Urinary bladder (tissue), 3 donors: ENCODE measurements at regions not wholly inside any gene's neighbourhood (a gene's known extent, or its start where the extent isn't known, plus 50 kb on each side); places are given as distances from the start of the nearest gene placed in this dataset.

Source experiments
- DNase-seq: peaks from one replicate; pipeline ENCODE4 v3.0.0-alpha.2; 2015; ENCODE audit errors: extremely low spot score
- H3K27ac ChIP-seq: one replicate; pipeline ENCODE4 v1.5.1; 2013; ENCODE audit warnings: low read depth, mild to moderate bottlenecking, moderate library complexity
- H3K36me3 ChIP-seq: one replicate; pipeline ENCODE4 v1.6.1; 2013; ENCODE audit warnings: mild to moderate bottlenecking, moderate library complexity; ENCODE audit not compliant: insufficient read depth
- H3K4me1 ChIP-seq: one replicate; pipeline ENCODE4 v1.6.1; 2013; ENCODE audit warnings: mild to moderate bottlenecking, moderate library complexity; ENCODE audit not compliant: insufficient read depth
- H3K4me3 ChIP-seq: one replicate; pipeline ENCODE4 v1.5.1; 2013; ENCODE audit warnings: low read depth, low read length
- WGBS: extraction: QIAGEN DNeasy Blood & Tissue Kit; methylation state at CpG from one replicate; pipeline ENCODE4 v1.1.7; 2013; 5-methylcytosine and 5-hydroxymethylcytosine counted together
- donor health status: healthy with polysubstance abuse.
- donor health status: healthy.

DNA sequence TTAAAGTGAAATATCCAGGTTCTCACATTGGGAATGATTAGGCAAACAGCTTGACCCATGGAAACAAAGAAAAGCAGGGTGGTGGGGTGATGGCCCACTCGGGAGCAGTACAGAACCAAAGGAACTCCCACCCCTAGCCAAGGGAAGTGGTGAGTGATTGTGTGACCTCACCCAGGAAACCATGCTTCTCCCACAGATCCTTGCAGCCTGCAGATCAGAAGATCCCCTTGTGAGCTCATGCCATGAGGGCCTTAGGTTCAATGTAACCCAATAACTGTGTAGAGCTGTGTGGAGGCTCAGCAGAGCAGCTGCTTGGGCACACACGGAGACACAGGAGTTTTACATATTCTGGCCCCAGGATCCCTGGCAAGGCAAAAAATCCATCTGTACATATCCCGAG is 311.8 kb upstream of the DPYD start:
- Histone ChIP-seq H3K27ac (no peak overlapping the region), H3K36me3 (no peaks in the 10 kb centered on the region), H3K4me3 (no peak overlapping the region), H3K4me1 (no peaks in the 10 kb centered on the region)
- no peak for DNase-seq
- WGBS, result 79% methylated on average over 3 of the region's 3 CpGs

DNA sequence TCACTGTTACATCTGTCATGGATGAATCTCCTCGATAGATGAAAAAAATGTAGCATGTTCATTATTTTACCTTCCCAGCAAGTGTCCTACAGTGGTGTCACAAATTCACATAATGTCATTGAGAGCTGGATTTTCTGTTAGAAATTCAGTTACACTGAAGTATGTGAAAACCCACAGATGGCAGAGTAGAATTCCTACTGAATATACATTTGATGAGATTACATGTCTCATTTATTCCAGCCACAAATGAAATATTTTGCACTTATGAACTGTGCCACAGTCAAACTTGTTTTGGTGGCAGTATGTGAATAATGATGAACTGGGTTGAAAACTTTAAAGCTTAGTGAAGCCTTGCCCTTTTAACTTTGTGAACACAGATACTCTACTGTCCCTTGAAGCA is 301.9 kb upstream of the DPYD start:
- Histone ChIP-seq H3K4me3 (no peak overlapping the region), H3K4me1 (no peaks in the 10 kb centered on the region), H3K36me3 (no peaks in the 10 kb centered on the region), H3K27ac (no peak overlapping the region)
- DNase-seq, result no peak
- 93% methylated on average over 1 of the region's 1 CpG for WGBS

DNA sequence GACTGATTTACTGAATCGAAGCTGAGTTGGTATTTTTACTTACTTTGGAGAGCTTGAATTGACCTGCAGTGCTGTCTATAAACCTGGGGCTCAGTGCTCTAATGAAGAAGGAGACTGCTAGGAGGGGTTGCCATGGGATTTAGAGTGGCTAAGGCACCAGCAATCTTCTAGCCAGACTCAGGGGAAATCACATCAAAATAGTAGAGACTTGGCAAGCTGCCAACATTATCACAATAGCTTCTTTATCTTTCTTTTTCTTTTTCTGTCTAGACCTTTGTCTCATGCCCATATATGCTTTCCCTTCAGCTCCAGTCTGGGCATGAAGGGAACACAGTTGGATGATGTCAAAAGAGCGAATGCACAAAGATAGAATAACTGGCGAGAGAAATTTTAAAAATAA is 301.1 kb upstream of the DPYD start:
- no peak overlapping the region for H3K4me3 ChIP-seq
- H3K36me3 ChIP-seq, result no peaks in the 10 kb centered on the region
- 82% methylated on average over 3 of the region's 3 CpGs for WGBS
- DNase-seq, result no peak
- H3K27ac ChIP-seq, result no peak overlapping the region
- H3K4me1 ChIP-seq, result no peaks in the 10 kb centered on the region

- DNase-seq, result no peak
- WGBS, result 70% methylated on average over 2 of the region's 2 CpGs
- no peaks in the 10 kb centered on the region for H3K4me1 ChIP-seq
- H3K4me3 ChIP-seq, result no peak overlapping the region
- no peaks in the 10 kb centered on the region for H3K36me3 ChIP-seq
- no peak overlapping the region for H3K27ac ChIP-seq
These were observed 296.8 kb upstream of the DPYD start for GRCh38 chr1:98217601-98218000.

GRCh38 chr1:98216304-98216703 is 295.5 kb upstream of the DPYD start:
- no peak for DNase-seq
- Histone ChIP-seq H3K27ac (no peak overlapping the region), H3K4me3 (no peak overlapping the region), H3K4me1 (no peaks in the 10 kb centered on the region), H3K36me3 (no peaks in the 10 kb centered on the region)
- WGBS, result 75% methylated on average over 5 of the region's 5 CpGs

GRCh38 chr1:98211271-98211845 is 290.5 kb upstream of the DPYD start:
- Histone ChIP-seq H3K27ac (no peak overlapping the region), H3K4me3 (no peak overlapping the region), H3K4me1 (no peaks in the 10 kb centered on the region), H3K36me3 (no peaks in the 10 kb centered on the region)
- DNase-seq, result no peak
- 81% methylated on average over 2 of the region's 2 CpGs for WGBS

DNA sequence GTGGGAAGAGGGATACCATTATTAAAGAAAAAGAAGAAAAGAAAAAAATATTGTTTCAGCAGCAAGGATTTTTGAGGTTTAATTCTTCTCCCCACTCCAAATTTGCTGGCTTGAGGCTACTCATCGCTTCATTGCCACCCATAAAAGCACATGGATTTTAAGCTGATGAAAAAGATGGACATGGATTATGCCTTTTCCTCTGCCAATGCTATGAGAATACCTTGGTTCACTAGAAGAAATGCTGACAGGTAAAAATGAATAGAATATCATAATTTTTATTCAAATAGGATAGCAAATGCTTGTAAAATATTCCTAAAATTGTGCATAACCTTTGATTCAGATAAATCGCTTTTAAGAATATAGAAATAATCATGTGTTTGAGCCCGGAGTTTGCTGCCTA is 289.7 kb upstream of the DPYD start:
- DNase-seq, result no peak
- H3K36me3 ChIP-seq, result no peaks in the 10 kb centered on the region
- H3K4me3 ChIP-seq, result no peak overlapping the region
- WGBS, result 94% methylated on average over 3 of the region's 3 CpGs
- no peaks in the 10 kb centered on the region for H3K4me1 ChIP-seq
- H3K27ac ChIP-seq, result no peak overlapping the region

DNA sequence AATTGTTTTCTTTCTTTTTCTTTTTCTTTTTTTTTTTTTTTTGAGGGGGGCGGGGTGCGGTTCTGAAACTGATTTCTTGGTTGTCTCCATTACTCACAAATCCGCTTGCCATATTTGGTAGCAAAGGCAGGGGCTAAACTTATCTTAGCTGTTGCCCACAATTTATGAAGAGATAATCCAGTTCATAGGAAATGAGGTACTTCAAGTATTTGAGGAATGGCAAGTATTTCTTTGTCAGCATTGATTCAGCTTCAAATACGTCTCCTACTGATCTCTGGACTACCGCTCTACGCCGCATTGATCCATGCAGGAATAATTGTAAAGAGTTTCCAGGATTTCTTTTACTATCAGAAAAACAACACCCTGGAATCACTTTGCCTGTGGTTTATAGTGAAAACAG is 289.2 kb upstream of the DPYD start:
- Histone ChIP-seq H3K27ac (no peak overlapping the region), H3K36me3 (no peaks in the 10 kb centered on the region), H3K4me3 (no peak overlapping the region), H3K4me1 (no peaks in the 10 kb centered on the region)
- no peak for DNase-seq
- 17% methylated on average over 7 of the region's 7 CpGs for WGBS

GRCh38 chr1:98205291-98206017 is 284.6 kb upstream of the DPYD start:
- Histone ChIP-seq H3K4me3 (no peak overlapping the region), H3K36me3 (no peaks in the 10 kb centered on the region), H3K27ac (no peak overlapping the region), H3K4me1 (no peaks in the 10 kb centered on the region)
- DNase-seq, result no peak
- WGBS, result 67% methylated on average over 1 of the region's 1 CpG

GRCh38 chr1:98203466-98203865 is 282.6 kb upstream of the DPYD start:
- no peaks in the 10 kb centered on the region for H3K36me3 ChIP-seq
- no peaks in the 10 kb centered on the region for H3K4me1 ChIP-seq
- DNase-seq, result no peak
- 26% methylated on average over 2 of the region's 2 CpGs for WGBS
- H3K27ac ChIP-seq, result no peak overlapping the region
- no peak overlapping the region for H3K4me3 ChIP-seq

GRCh38 chr1:98201666-98202081 is 280.8 kb upstream of the DPYD start:
- 18% methylated on average over 4 of the region's 4 CpGs for WGBS
- Histone ChIP-seq H3K36me3 (no peaks in the 10 kb centered on the region), H3K27ac (no peak overlapping the region), H3K4me3 (no peak overlapping the region), H3K4me1 (no peaks in the 10 kb centered on the region)
- DNase-seq, result no peak

GRCh38 chr1:98197356-98197755 is 276.5 kb upstream of the DPYD start:
- H3K27ac ChIP-seq, result no peak overlapping the region
- 77% methylated on average over 3 of the region's 3 CpGs for WGBS
- no peak for DNase-seq

DNA sequence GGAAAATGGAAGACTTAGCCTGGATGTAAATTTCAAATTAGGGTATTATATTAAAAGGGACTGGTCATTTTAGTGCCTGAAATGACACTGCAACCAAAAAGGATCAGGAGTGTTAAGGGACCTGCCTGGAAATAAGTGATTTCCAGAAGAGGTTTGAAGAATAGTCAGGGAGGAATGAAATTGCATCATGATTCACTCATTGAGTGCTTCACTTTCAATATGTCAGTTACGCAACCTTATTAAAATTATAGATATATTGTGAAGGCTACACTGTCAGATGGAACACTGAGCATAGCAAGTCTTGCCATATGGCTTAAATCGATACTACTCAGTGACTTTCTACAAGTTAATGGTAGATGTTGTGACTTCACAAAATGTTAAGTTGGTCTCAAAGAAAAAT is 275.2 kb upstream of the DPYD start:
- H3K27ac ChIP-seq, result no peak overlapping the region
- 98% methylated on average over 2 of the region's 2 CpGs for WGBS
- no peaks in the 10 kb centered on the region for H3K36me3 ChIP-seq
- no peak overlapping the region for H3K4me3 ChIP-seq
- no peak for DNase-seq
- H3K4me1 ChIP-seq, result no peaks in the 10 kb centered on the region

More at GRCh38 chr1:98197356-98197755, 276.5 kb upstream of the DPYD start:
- Histone ChIP-seq H3K4me1 (no peaks in the 10 kb centered on the region), H3K4me3 (no peak overlapping the region), H3K36me3 (no peaks in the 10 kb centered on the region)

DNA sequence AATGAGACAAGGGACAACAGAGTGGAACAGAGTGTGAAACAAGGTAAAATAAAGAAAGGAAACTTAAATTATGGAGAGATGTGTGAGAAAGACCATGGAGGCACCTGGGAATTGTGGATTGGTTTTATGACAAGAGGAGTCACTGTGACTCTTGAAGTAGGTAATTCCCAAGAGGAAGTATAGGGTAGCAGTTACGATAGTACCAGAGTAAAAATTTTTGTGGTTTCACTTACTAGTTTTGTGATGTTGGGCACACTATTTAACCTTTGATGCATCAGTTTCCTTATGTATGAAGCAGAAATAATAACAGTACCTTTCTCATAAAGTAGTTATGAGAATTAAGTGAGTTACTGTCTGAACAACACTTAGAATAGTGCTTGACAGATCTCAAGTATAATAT is 267.9 kb upstream of the DPYD start:
- DNase-seq, result no peak
- no peak overlapping the region for H3K27ac ChIP-seq
- no peak overlapping the region for H3K4me3 ChIP-seq
- 87% methylated on average over 1 of the region's 1 CpG for WGBS
- no peaks in the 10 kb centered on the region for H3K4me1 ChIP-seq
- H3K36me3 ChIP-seq, result no peaks in the 10 kb centered on the region
